ENCODE measurements at regions not wholly inside any gene's neighbourhood (a gene's known extent, or its start where the extent isn't known, plus 50 kb on each side); places are given as distances from the start of the nearest gene placed in this dataset.

GRCh38 chr13:34777089-34777913 lies 164.8 kb upstream of the NBEA start:
- TF ChIP-seq EZH2phosphoT487 (IDR thresholded peaks at IDR 0.05; ENCODE audit: borderline replicate concordance), result no peak
- no peak for TF ChIP-seq POLR2AphosphoS5 (IDR thresholded peaks at IDR 0.05; ENCODE audit: low read depth, low read length)
- no peak for TF ChIP-seq CTCF (IDR thresholded peaks at IDR 0.05 in 2 of 3, conservative IDR thresholded peaks at IDR 0.05 in 1 of 3; ENCODE audit: borderline replicate concordance in 1 of 3, insufficient read depth in 1 of 3, low read depth in 2 of 3, low read length in 2 of 3)
- TF ChIP-seq POLR2A (IDR thresholded peaks at IDR 0.05; ENCODE audit: borderline replicate concordance, extremely low read depth, insufficient read depth, insufficient read length), result no peak
- no peak for TF ChIP-seq RAD21 (IDR thresholded peaks at IDR 0.05; ENCODE audit: low read depth)
- no peak for TF ChIP-seq EZH2 (IDR thresholded peaks at IDR 0.05)
- no peak for TF ChIP-seq ZBTB33 (IDR thresholded peaks at IDR 0.05; ENCODE audit: extremely low read depth, insufficient replicate concordance, low read length)
- TF ChIP-seq CEBPB (IDR thresholded peaks at IDR 0.05; ENCODE audit: low read depth), result no peak
- no peak for TF ChIP-seq SRF (IDR thresholded peaks at IDR 0.05; ENCODE audit: low read depth)
- TF ChIP-seq ATF3 (IDR thresholded peaks at IDR 0.05), result no peak
- no peak for TF ChIP-seq SIN3A (IDR thresholded peaks at IDR 0.05; ENCODE audit: low read depth)
- TF ChIP-seq ZFX (IDR thresholded peaks at IDR 0.05), result no peak
- no peak for TF ChIP-seq ZNF274 (IDR thresholded peaks at IDR 0.05; ENCODE audit: low read depth, low read length)
- TF ChIP-seq FOSL1 (IDR thresholded peaks at IDR 0.05; ENCODE audit: low read depth), result no peak
